Activated effector memory CD4-positive, alpha-beta T cell treated with Interleukin-2 at 50 U/mL for 16 hours (primary cell): ENCODE measurements at regions not wholly inside any gene's neighbourhood (a gene's known extent, or its start where the extent isn't known, plus 50 kb on each side); places are given as distances from the start of the nearest gene placed in this dataset.

Source experiments
- DNase-seq: peaks from one replicate; pipeline ENCODE4 v3.0.0-alpha.2; 2020

DNA sequence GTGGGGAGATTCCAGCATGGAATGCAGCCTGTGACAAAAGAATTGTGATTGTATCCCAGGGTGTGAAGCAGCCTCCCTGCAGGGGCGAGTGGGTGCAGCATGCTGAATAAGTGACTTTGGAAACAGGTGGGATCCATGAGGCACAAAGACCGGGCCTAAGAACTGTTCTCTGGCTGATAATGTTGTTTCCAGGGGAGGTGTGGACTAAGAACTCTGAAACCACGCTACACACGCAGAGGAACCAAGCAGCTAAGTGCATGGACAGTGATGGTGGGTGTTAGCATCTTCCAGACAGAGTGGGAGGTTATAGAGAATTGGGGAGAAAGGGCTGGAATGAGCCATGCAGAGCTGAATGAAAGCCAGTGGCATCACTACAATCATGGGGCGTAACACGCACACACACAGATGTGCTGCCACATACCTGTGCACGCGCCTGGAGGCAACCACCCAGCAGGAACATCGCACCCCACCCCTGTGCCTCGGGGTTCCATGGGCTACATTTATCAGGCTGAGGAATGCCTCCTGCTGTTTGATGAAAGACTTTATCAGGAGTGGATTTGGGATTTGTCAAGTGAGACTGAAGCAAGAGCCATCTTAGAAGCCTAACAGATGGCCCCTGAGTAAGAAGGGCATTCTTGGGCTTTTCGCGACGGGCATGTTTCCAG lies 424.5 kb upstream of the SALL3 start:
- no peak for DNase-seq

DNA sequence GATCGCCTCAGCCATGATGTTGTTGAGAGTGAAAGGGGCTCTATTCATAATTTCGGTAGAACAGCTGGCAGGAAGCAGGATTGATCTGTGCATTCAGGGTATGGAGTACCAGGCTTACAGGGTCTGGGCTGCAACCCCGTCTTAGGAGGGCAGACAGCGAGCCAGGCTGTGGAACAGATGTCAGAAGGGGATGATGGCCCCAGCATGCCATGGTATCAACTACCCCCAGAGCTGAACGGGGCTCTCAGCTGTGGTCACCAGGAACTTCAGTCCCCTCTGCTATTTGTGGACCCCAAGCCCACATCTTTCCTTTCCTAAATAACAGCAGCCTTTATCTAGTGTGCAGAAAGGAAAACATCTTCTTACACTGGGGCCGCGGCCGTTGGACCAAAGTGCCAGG lies 422.2 kb upstream of the SALL3 start:
- no peak for DNase-seq

DNA sequence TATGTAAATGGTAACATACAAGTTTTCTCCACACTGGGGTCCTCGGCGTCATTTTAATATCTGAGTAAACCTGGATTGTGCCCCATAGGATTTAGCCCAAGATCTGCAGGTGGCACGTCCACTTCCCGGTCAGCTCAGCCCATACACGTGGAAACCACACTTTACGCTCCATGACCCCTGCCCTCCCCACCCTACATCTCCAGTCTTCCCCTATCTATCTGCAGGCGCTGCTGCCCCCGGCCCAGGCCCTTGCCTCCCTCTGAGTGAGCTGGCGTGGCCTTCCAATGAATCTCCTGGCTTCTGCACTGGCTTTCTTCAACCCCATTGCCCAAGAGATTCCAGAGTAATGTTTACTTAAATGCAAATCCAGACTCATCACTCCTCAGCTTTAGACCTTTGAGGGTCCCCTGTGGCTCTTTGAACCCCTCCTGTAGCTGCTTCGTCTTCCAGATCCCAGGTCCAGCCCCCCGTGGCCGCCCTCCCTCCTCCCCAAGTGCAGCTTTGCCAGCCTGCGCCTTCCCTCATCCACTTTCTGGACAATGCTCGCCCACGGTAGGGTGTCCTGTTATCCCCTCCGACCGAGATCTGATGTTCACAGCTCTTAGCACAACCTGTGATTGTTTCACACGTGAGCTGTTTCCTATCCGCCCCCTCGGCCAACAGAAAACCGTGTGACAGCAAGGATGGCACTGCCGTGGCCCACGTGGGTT lies 421.4 kb upstream of the SALL3 start:
- DNase-seq, result no peak

DNA sequence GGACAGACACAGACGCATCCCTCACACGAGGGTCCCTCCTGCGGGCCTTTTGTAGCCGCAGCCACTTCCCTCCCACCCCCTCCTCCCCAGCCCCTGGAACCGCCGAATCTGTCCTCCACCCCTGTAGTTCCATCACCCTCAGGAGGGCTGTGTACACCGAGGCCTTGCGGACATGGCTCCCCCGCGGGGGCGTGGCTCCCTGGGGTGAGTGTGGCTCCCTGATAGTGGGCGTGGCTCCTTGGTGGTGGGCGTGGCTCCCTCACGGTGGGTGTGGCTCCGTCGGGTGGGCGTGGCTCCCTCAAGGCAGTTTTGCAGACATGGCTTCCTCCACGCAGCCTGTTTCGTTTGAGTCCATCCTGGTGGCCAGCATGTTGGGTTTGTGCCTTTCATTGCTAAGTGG lies 420.7 kb upstream of the SALL3 start:
- DNase-seq, result no peak

DNA sequence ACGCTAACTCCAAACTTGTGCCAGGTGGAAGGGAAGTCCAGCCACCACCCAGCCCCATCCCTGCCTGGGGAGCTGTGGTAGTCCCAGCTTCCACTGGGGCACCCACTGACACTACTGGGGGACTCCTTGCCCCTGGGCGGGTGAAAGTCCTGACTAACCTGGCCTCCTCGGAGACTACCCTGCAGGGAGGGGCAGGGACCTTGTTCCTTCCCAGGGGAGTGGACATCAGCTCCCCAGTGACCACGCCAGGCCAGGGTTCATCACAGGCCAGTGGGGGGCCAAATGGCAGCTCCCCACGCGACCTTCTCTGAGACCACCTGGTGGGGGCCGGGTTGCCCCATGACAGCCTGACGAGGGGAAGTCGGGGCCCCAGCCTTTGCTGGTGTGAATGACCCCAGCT lies 420.0 kb upstream of the SALL3 start:
- no peak for DNase-seq

DNA sequence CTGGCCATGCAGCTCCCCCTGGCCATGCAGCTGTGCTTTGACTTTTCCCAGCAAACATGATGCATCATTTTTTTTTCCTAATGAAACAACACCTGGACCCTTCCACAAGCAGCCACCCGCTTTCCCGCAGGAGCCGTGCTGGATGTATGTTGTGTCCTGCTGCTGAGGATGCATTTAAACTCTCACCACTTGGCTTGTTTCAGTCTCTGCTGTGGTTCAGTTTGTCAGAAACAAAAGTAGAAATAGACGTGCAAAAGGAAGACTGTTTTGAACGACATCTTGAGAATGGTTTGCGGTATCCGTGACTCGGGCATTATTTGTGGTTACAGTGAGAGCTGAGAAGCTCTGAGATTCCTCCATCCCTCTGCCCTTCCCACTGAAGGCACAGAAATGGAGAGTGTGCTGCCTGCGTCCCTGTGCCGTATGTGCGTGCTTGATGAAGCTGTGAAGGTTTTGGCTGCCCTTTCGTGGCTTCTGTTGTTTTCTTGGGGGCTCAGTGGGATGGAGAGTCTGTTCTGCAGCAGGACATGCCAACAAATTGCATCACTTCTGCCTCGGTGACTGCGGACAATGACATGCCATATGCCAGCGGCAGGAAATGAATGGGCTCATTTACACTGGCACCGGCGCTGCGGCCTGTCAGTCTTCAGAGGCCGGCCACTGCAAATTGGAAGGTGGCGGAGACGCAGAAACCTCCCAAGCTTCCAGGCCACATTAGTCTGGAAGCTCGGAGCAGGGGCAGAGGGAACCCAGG lies 417.7 kb upstream of the SALL3 start:
- no peak for DNase-seq

DNA sequence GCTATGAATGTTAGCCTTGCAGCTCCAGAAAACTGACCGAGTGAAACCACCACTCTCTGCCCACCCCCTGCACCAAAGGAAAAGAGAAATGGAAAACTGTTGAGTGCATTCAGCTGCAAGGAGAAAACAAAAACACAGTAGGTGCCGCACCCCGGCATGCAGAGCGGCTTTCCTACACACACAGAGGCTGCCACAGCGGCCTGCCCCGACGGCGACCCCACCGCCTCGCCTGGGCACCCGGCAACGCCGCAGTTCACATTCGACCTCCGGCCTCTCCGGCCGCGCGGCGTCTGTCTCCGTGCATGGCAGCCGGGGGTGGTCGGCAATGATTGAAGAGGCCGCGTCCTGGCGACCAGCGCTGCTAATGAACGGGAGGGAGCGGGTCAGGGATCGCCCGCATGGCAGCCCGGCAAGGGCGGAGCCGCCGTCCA lies 417.1 kb upstream of the SALL3 start:
- DNase-seq, result no peak

DNA sequence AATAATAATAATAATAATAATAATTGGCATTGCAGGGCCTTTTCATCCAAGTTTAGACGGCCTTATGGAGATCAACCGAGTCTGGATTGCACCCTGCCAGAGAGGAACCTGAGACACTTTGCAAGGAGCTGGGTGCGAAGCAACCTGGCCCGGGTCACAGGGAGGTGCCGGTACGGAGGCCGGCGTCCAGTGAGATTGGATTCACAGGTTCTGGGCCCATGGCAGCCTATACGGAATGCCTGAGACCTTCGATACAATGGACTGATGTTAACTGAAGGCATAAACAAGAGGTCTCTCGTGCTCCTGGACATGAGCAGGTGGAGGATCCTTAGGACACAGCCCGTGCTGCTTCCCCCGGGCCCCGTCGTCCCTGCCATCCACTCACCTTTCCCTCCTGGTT lies 416.5 kb upstream of the SALL3 start:
- DNase-seq, result no peak

DNA sequence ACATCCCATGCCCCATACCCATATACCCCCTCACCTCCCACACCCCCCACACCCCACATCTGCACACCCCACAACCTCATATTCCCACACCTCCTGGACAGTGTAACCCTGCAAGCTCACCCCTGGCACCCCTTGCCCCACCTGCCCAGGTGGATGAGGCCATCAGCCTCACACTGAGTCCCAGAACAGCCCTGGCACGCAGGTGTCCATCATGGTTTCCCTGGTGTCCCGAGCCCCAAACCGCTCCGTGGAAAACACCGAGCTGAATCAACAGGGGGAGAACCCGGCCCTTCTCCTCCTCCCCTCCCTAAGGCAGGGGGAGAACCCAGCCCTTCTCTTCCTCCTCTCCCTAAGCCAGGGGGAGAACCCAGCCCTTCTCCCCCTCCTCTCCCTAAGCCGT lies 415.6 kb upstream of the SALL3 start:
- DNase-seq, result no peak

DNA sequence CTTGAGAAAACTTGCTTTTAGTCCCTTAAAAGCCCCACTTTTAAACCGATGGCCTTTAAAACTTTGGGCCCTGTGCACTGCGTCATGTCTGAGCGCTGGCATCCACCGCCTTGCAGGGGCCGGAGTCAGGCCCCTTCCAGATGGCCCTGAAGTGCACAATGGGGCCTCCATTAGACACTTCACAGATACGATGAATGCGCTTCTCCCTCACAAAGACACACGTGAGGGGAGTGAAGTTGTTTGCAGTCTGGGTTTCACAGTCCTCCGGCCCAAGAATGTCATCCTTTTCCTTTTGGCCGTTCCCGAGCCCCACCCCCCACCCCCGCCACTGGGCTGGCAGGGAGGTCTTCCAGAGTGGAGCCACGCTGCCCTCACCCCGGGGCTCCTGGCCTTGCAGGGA lies 415.1 kb upstream of the SALL3 start:
- no peak for DNase-seq

DNA sequence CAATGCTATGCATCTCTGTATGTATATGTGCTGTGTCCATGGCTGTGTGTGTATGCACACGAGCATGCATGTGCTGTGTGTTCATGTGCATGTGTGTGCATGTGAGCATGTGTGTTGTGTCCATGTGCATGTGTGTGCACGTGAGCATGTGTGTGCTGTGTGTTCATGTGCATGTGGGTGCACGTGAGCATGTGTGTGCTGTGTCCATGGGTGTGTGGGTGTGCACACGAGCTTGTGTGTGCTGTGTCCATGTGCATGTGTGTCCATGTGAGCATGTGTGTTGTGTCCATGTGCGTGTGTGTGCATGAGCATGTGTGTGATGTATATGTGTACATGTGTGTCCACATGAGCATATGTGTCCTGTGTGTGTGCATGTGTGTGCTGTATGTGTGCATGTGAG lies 414.4 kb upstream of the SALL3 start:
- DNase-seq, result no peak

DNA sequence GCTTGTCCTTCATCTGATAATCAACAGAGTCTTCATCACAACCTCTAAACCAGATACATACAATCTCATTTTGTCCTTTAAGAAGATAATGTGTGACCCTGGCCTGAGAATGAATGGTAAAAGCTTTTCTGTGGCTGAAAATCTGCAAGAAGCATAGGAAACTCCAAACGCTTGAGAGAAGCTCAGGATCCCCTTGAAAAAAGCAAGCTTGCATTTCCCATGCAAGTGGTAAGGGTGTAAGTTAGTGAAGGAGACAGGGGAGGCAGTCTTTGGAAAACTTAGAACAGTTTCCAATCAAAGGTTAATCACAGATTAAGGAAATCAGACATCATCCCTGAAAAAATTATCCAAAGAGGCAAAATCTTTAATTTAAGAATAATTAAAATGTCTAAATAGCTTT lies 413.6 kb upstream of the SALL3 start:
- no peak for DNase-seq

DNA sequence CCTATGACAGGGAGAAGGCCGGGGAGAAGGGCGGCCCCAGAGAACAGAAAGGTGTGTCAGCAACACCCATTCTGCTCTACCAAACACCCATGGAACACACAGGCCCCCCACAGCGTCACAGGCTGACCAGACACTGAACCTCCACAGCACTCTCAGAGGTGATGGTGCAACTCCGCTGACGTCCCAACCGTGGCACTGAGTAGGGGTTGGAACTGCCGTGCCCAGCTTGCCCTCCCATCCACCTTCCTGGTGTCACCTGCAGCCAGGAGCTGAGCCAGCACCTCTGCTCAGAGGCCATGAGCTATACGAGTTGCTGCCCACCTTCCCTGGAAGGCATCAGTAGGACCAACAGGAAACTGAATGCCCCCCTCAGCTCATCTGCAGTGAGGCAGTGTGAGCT lies 412.9 kb upstream of the SALL3 start:
- DNase-seq, result no peak

DNA sequence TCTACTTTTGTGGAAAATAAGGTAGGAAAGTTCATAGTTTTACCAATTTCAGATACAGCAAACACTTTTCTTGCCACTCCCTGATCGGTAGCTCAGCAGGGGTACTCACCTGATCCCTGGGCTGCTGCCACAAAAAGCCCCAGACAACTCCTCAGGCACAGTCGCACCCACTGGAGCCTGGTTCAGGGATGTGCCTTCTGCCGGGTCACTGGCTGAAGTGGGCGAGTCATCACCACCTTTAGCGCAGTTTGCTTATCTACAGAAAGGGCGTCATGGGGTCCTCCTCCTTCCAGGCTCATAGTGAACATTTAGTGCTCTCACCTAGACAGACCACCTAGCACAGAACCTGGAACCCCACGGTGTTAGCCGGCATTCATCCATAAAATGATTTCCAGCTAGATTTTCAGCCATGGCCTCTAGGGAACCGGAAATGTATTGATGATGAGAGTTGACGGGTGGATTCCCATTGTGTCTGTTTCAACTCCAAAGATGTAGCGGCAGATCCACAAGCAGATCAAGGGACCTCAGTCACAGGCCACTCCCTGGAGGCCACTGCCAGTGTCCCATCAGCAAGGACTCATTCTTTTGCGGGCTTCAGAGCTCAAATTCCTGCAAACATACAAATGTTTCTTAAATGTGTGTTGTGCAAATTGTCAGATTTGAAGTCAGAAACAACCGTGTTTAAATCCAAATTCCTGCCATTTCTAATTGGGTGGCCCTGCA lies 408.4 kb upstream of the SALL3 start:
- no peak for DNase-seq

DNA sequence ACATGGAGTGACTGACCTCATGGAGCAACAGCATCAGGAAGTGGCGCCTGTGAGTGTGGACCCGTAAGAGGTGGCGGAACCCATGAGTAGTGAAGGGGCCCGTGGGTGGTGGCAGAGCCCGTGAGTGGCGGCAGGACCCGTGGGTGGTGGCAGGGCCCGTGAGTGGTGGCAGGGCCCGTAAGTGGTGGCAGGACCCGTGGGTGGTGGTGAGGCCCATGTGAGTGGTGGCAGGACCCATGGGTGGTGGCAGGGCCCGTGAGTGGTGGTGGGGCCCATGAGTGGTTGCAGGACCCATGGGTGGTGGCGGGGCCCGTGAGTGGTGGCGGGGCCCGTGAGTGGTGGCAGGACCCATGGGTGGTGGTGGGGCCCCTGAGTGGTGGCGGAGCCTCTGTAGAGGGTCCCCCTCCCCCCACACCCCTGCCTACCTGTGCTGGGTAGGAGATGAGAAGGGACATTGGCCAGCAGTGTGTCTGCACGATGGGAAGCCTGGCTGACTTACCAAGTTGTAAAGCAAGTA lies 407.7 kb upstream of the SALL3 start:
- DNase-seq, result no peak

DNA sequence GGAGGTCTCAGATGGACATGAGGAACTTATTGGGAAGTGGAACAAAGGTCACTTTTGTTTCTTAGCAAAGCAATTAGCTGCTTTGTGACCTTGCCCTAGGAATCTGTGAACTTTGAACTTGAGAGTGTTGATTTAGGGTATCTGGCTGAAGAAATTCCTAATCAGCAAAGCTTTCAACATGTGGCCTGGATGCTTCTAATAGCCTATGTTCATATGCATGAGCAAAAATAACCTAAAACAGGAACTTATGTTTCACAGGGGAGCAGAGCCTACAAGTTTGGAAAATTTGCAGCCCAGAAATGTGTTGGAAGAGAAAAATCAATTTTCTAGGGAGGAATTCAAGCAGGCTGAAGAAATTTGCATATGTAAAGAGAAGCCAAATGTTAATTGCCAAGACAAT lies 405.8 kb upstream of the SALL3 start:
- DNase-seq, result no peak

DNA sequence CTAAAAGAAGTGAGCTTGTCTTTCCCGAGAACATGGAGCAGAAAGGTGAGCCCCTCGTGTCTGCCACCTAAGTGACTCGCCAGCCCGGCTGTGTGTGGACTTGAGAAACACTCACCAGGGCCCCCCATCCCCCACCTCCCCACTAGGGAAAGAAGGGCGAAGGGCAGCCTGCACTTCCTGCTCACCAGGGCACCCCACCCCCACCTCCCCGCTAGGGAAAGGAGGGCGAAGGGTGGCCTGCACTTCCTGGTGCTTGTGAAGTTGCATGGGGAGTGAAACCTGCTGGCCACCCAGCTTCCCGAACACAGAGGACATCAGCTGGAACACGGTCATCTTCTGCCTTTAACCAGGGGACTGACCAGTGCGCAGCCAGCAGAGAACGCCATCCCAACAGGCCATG lies 402.7 kb upstream of the SALL3 start:
- no peak for DNase-seq

DNA sequence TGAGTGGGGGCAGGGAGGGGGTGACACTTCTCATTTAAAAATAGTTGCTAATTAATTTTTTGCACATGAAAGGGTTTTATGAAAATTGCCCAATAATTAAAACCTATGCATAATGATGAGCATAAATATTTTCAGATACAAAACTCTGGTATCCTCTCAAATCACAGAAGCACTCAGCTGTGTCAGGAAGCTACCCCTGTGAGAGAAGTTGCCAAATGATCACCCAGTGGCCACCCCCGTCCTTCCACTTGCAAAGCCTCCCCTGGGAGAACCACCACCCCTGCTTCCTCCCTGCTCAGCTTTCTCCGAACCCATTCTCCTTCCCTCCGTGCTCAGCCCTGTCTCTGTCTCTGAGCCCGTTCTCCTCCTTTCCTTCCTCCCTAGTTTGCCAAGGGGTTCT lies 400.2 kb upstream of the SALL3 start:
- DNase-seq, result no peak

DNA sequence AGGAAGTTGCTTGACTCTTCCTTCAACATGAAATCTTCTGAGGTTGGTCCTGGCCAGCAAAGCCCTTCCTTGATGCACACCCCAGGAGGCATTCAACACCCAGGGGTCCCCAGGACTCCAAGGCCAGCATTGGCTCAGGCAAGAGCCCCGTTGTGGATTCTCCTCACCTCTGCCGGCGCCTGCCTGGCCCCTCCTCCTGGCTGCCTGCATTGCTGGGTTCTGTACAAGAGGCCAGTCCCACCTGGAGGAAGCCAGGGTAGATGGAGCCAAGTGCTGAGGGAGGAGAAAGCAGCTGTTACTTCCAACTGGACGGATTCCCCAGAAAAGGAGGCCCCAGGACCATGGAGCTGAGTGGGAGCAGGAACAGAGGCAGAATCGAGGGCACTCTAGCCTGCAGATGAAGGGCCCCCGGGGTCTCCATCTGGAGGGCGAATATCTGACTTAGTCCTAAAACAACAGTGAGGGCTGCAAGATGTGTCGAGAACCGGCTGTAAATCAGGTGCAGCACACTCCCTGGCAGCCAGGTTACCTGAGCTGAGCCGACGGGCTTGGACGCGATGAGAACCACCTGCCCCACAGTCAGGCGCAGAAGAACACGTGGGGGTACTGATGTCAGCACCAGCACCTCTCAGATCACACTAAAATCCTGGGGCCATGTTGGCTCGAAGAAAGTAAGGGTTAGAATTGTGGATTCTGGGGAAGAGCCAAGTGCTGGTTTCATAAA lies 399.6 kb upstream of the SALL3 start:
- no peak for DNase-seq

DNA sequence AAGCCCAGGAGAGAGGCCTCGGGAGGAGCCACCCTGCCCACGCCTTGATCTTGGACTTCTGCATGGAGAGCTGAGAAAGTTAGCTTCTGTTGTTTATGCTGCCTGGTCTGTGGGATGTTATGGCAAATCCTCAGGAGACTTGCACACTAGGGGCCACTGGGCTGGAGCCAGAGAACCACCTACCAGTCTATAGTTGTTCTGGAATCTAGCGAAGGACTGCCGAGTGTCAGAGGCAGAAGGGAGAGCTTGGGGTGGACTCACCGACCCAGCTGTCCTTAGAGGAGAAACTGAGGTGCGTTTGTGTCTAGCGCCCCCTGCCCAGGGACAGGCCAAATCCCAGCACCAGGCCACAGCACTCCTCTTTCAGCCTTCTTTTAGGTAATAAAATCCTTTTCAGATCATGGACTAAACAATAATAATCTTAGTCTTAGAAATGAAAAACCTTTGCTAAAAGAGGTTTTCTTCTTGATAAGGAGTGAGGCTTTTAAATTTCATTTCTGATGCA lies 398.7 kb upstream of the SALL3 start:
- DNase-seq, result no peak

DNA sequence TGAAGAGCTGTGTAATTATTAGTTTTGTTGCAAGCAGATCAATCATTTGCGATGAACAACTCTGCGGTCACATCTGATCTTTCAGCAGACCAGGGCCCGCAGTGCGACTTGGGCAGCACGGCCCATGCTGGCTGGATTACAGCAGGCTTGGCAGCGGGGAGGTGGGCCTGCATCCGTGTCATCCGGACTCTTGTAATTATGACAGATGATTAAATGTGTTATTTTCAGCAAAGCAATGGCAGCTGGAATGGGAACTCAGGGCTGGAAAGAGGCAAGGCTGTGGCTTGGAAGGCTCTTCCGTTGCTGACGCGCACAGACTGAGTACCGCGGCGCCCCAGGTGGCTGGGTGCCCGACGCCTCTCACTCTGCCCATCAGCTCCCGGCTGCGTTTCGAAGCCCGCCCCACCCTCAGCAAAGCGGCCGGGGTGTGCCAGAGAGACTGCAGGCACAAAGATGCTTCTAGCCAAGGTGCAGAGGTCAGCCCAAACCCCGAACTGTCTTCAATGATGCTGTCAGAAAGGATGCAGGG lies 397.4 kb upstream of the SALL3 start:
- DNase-seq, result no peak
